ENCODE measurements at regions not wholly inside any gene's neighbourhood (a gene's known extent, or its start where the extent isn't known, plus 50 kb on each side); places are given as distances from the start of the nearest gene placed in this dataset.

DNA sequence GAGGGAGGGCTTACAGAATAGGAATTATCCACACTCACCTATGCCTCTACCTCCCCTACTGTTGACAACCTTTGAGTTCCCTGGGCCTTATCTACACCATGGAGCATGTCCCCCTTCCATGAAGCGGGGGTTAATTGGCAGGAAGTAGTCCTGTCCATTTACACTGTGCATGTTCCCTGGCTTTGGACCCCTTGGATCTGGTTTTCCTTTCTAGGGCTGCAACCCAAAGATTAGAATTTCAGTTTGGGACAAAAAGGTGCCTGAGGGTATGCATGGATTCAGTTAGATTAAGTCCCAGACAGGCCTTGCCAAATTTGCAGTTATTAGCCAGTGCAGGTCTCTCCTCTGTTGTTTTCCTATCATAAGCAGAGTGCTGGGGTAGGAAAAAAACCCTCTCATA lies 180.3 kb downstream of the CMPK2 start:
- no peak for TF ChIP-seq EZH2 (IDR thresholded peaks at IDR 0.05; ENCODE audit: borderline replicate concordance, low read depth, low read length, severe bottlenecking)
- TF ChIP-seq CTCF (IDR thresholded peaks at IDR 0.05; ENCODE audit: borderline replicate concordance, extremely low read depth, low read length, poor library complexity, severe bottlenecking): no peak
